Kidney (tissue), 13 donors: ENCODE measurements at regions not wholly inside any gene's neighbourhood (a gene's known extent, or its start where the extent isn't known, plus 50 kb on each side); places are given as distances from the start of the nearest gene placed in this dataset.
A peak's percentile ranks its signal among the peaks of the same experiment; 100 is the strongest.

Experiments
- DNase-seq, 5 donors: peaks; one replicate each; pipeline ENCODE4 v3.0.0-alpha.2; 2013 to 2020
- FAIRE-seq: peaks from 2 replicates; lab custom pipeline; 2012; peaks lifted over from hg19 to GRCh38; lab: Jason Lieb, UNC
- H3K27ac ChIP-seq, 2 donors: one replicate each; pipeline ENCODE4 v1.7.0; 2013; ENCODE audit warnings: low read depth in 2 of 2, low read length in 2 of 2, inconsistent platforms in 1 of 2
- H3K27me3 ChIP-seq: one replicate; pipeline ENCODE4 v1.7.1; 2013; ENCODE audit warnings: low read length, inconsistent platforms; ENCODE audit not compliant: control insufficient read depth, insufficient read depth
- H3K36me3 ChIP-seq, 3 donors: one replicate each; pipeline versions ENCODE4 v1.7.0 to v1.7.1; 2013; ENCODE audit warnings: low read length in 3 of 3, control low read depth in 1 of 3, inconsistent platforms in 1 of 3; ENCODE audit not compliant: insufficient read depth in 3 of 3, control insufficient read depth in 2 of 3
- H3K4me1 ChIP-seq, 3 donors: one replicate each; pipeline versions ENCODE4 v1.7.0 to v1.7.1; 2013; ENCODE audit warnings: low read length in 3 of 3, inconsistent platforms in 1 of 3, low read depth in 1 of 3; ENCODE audit not compliant: control insufficient read depth in 2 of 3, insufficient read depth in 2 of 3
- H3K4me3 ChIP-seq, 3 donors: one replicate each; pipeline versions ENCODE4 v1.7.0 to v1.8.1; 2013; ENCODE audit warnings: low read length in 3 of 3, control low read depth in 1 of 3, inconsistent platforms in 1 of 3
- H3K9ac ChIP-seq, 3 donors: one replicate each; pipeline versions ENCODE4 v1.7.0 to v1.7.1; 2013; ENCODE audit warnings: low read length in 3 of 3, control low read depth in 1 of 3, inconsistent platforms in 1 of 3
- H3K9me3 ChIP-seq, 3 donors: one replicate each; pipeline versions ENCODE4 v1.7.0 to v1.7.1; 2013; ENCODE audit warnings: low read length in 3 of 3, control low read depth in 1 of 3, inconsistent platforms in 1 of 3; ENCODE audit not compliant: control insufficient read depth in 2 of 3, insufficient read depth in 1 of 3
- CTCF ChIP-seq: IDR thresholded peaks from 3 replicates; pipeline ENCODE4 v1.5.1; 2012; ENCODE audit warnings: mild to moderate bottlenecking, moderate library complexity, borderline replicate concordance; ENCODE audit not compliant: insufficient read depth; ENCODE audit errors: extremely low read depth
- intact Hi-C: fragments of 100-400 bp; cut with DNase I; formaldehyde crosslinking; loops from one replicate; pipeline ENCODE4 v1.11.1; 2022
- donor health status: control.
- donor health status: control.
- donor health status: control.
- donor health status: control.
- donor health status: control.
- donor health status: DM: yes; HTN: yes; CAD: no.
- donor health status: Normal renal cell carcinoma (clear cell type).

- no peaks in the 10 kb centered on the region for H3K9me3 ChIP-seq
- intact Hi-C loops: no loop called here
- DNase-seq (peak in 2 of 5 donors; percentile 43 to 64), FAIRE-seq (peak; percentile 97)
- no peaks in the 10 kb centered on the region for H3K36me3 ChIP-seq
- H3K9ac ChIP-seq: no peak overlapping the region
- no peak overlapping the region for H3K27ac ChIP-seq
- no peaks in the 10 kb centered on the region for H3K4me1 ChIP-seq
- no peak for TF ChIP-seq CTCF
- H3K27me3 ChIP-seq: no peaks in the 10 kb centered on the region
- H3K4me3 ChIP-seq: no peak overlapping the region
Measured at GRCh38 chr10:64369885-64370773, 848.9 kb downstream of the REEP3 start.

GRCh38 chr10:64374346-64374745 is 853.1 kb downstream of the REEP3 start:
- Histone ChIP-seq H3K9ac (no peak overlapping the region), H3K27ac (no peak overlapping the region), H3K9me3 (no peaks in the 10 kb centered on the region), H3K4me3 (no peak overlapping the region), H3K36me3 (no peaks in the 10 kb centered on the region), H3K27me3 (no peaks in the 10 kb centered on the region), H3K4me1 (no peaks in the 10 kb centered on the region)
- FAIRE-seq (no peak), DNase-seq (no peak)
- no peak for TF ChIP-seq CTCF
- intact Hi-C loops: no loop called here

- no peaks in the 10 kb centered on the region for H3K9me3 ChIP-seq
- no peak overlapping the region for H3K4me3 ChIP-seq
- no peak overlapping the region for H3K27ac ChIP-seq
- no peak for DNase-seq
- FAIRE-seq: no peak
- no peak for TF ChIP-seq CTCF
- no peaks in the 10 kb centered on the region for H3K27me3 ChIP-seq
- H3K4me1 ChIP-seq: no peaks in the 10 kb centered on the region
- H3K36me3 ChIP-seq: no peaks in the 10 kb centered on the region
- intact Hi-C loops: no loop called here
- H3K9ac ChIP-seq: no peak overlapping the region
Measured at GRCh38 chr10:64376167-64376566, 855.0 kb downstream of the REEP3 start.

- Histone ChIP-seq H3K4me1 (no peaks in the 10 kb centered on the region), H3K27ac (no peak overlapping the region), H3K4me3 (no peak overlapping the region), H3K27me3 (no peaks in the 10 kb centered on the region), H3K9ac (no peak overlapping the region), H3K9me3 (no peaks in the 10 kb centered on the region), H3K36me3 (no peaks in the 10 kb centered on the region)
- DNase-seq (no peak), FAIRE-seq (no peak)
- peak; percentile 12 for TF ChIP-seq CTCF
- intact Hi-C loops: no loop called here
Measured at GRCh38 chr10:64379898-64380297, 858.7 kb downstream of the REEP3 start.
